ENCODE measurements at regions not wholly inside any gene's neighbourhood (a gene's known extent, or its start where the extent isn't known, plus 50 kb on each side); places are given as distances from the start of the nearest gene placed in this dataset.

DNA sequence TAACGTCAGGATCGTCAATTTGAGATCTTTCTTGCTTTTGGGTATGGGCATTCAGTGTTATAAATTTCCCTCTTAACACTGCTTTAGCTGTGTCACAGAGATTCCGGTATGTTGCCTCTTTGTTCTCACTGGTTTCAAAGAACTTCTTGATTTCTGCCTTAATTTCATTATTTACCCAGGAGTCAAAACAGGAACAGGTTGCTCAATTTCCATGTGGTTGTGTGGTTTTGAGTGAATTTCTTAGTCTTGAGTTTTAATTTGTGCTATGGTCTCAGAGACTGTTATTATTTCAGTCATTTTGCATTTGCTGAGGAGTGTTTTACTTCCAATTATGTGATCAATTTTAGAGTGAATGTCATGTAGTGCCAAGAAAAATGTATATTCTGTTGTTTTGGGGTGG, 153.1 kb downstream of the PCDH17 start:
- no CpG with 5 or more reads among the region's 3 CpGs for WGBS (ENCODE audit: insufficient coverage)
- no peak for ATAC-seq (replicated peaks in 1 of 4)
- H3K4me1 Mint-ChIP-seq: no peaks in the 10 kb centered on the region

DNA sequence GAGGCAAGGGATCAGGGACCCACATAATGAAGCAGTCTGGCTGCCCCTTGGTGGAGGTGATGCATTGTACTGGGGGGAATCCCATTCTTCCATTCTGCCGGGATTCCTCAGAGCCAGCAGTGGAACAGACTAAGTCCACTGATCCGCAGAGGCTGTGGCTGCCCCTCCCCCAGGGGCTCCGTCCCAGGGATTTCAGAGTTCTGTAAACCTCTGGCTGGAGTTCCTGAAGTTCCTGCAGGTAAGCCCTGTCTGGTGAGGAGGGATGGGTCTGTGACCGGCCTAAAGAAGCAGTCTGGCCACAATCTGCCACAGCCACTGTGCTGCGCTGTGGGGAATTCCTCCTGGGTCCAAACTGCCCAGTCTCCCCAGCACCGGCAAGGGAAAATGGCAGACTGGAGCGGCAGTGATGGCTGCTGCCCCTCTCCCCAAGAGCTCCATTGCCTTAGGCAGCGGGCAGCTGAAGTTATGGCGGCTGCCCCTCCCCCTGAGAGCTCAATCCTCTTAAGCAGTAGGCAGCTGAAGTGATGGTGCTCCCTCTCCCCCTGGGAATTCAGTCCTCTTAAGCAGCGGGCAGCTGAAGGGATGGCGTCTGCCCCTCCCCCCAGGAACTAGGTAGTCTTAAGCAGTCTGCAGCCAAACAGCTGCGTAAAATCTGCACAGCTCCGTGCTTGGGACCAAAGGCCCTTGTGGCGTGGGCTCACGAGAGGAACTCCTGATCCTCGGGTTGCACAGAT, 155.7 kb downstream of the PCDH17 start:
- CTCF ChIA-PET: no interaction called here
- no peaks in the 10 kb centered on the region for H3K4me1 ChIP-seq (ENCODE audit: control insufficient read depth in 1 of 2, extremely low read depth in 1 of 2, insufficient read depth in 2 of 2, low read length in 2 of 2)
- no peaks in the 10 kb centered on the region for H3K36me3 ChIP-seq (ENCODE audit: control insufficient read depth in 2 of 2, extremely low read depth in 1 of 2, insufficient read depth in 1 of 2, low read length in 1 of 2)
- no peaks in the 10 kb centered on the region for H3K27me3 Mint-ChIP-seq
- POLR2A ChIA-PET: no interaction called here
- no peak overlapping the region for H3K27ac Mint-ChIP-seq
- no peaks in the 10 kb centered on the region for H3K27me3 ChIP-seq (replicated peaks in 1 of 2; ENCODE audit: control insufficient read depth in 2 of 2, extremely low read depth in 1 of 2, insufficient read depth in 2 of 2, low read length in 1 of 2)
- H3K9me3 Mint-ChIP-seq: peaks cover 8 to 24% (median 20%) of the 10 kb centered on the region in 3 donors
- H3K27ac ChIP-seq (ENCODE audit: low read length): no peak overlapping the region
- no peak overlapping the region for H3K4me3 Mint-ChIP-seq
- H3K4me3 ChIP-seq (ENCODE audit: control insufficient read depth in 1 of 2, extremely low read depth in 1 of 2, low read length in 1 of 2): no peak overlapping the region
- H3K9me3 ChIP-seq: no peaks in the 10 kb centered on the region
- no peaks in the 10 kb centered on the region for H3K4me1 Mint-ChIP-seq
- H3K36me3 Mint-ChIP-seq: no peaks in the 10 kb centered on the region
- WGBS (ENCODE audit: insufficient coverage): 97% methylated on average over 11 of the region's 16 CpGs
- DNase-seq: no peak
- no peak for ATAC-seq (replicated peaks in 1 of 4)

More for the DNA sequence above, 153.1 kb downstream of the PCDH17 start:
- H3K27me3 ChIP-seq (replicated peaks in 1 of 2; ENCODE audit: control insufficient read depth in 2 of 2, extremely low read depth in 1 of 2, insufficient read depth in 2 of 2, low read length in 1 of 2): no peaks in the 10 kb centered on the region
- H3K27ac Mint-ChIP-seq: no peak overlapping the region
- H3K27me3 Mint-ChIP-seq: no peaks in the 10 kb centered on the region
- H3K4me1 ChIP-seq (ENCODE audit: control insufficient read depth in 1 of 2, extremely low read depth in 1 of 2, insufficient read depth in 2 of 2, low read length in 2 of 2): no peaks in the 10 kb centered on the region
- H3K4me3 Mint-ChIP-seq: no peak overlapping the region
- no peak overlapping the region for H3K4me3 ChIP-seq (ENCODE audit: control insufficient read depth in 1 of 2, extremely low read depth in 1 of 2, low read length in 1 of 2)
- H3K27ac ChIP-seq (ENCODE audit: low read length): no peak overlapping the region
- H3K9me3 ChIP-seq: no peaks in the 10 kb centered on the region
- no peaks in the 10 kb centered on the region for H3K36me3 ChIP-seq (ENCODE audit: control insufficient read depth in 2 of 2, extremely low read depth in 1 of 2, insufficient read depth in 1 of 2, low read length in 1 of 2)
- H3K36me3 Mint-ChIP-seq: no peaks in the 10 kb centered on the region
- DNase-seq: no peak
- ChIA-PET CTCF (no interaction called here), POLR2A (no interaction called here)
- peaks cover 10 to 28% (median 24%) of the 10 kb centered on the region in 3 donors for H3K9me3 Mint-ChIP-seq

DNA sequence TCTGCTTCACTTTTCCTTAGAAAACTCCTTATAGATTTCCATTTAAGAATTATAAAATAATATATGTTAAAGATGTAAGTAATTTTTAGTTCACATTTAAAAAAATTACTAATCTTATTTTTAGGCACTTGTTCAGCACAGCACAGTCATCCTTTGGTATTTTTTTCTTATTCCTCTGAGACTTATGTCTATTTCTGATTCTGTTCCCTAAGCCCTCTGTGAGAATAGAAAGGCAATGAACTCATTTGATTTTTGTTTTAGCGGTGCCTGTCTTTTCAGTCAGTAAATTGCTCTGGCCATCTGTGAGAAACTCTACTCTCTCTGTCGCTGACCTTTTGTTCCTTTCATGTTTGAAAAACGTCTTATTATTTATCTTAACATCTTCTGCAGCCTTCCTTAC, 168.1 kb downstream of the PCDH17 start:
- ChIA-PET POLR2A (no interaction called here), CTCF (no interaction called here)
- ATAC-seq (replicated peaks in 1 of 4) (no peak), DNase-seq (no peak)
- no peak overlapping the region for H3K4me3 Mint-ChIP-seq
- peaks cover 4 to 12% (median 6%) of the 10 kb centered on the region in 3 donors for H3K9me3 Mint-ChIP-seq
- Histone ChIP-seq H3K27ac (ENCODE audit: low read length) (no peak overlapping the region), H3K4me1 (ENCODE audit: control insufficient read depth in 1 of 2, extremely low read depth in 1 of 2, insufficient read depth in 2 of 2, low read length in 2 of 2) (no peaks in the 10 kb centered on the region), H3K4me3 (ENCODE audit: control insufficient read depth in 1 of 2, extremely low read depth in 1 of 2, low read length in 1 of 2) (no peak overlapping the region), H3K36me3 (ENCODE audit: control insufficient read depth in 2 of 2, extremely low read depth in 1 of 2, insufficient read depth in 1 of 2, low read length in 1 of 2) (no peaks in the 10 kb centered on the region), H3K27me3 (replicated peaks in 1 of 2; ENCODE audit: control insufficient read depth in 2 of 2, extremely low read depth in 1 of 2, insufficient read depth in 2 of 2, low read length in 1 of 2) (no peaks in the 10 kb centered on the region), H3K9me3 (no peaks in the 10 kb centered on the region)
- H3K27me3 Mint-ChIP-seq: no peaks in the 10 kb centered on the region
- WGBS (ENCODE audit: insufficient coverage): 60% methylated on average over 3 of the region's 3 CpGs
- no peak overlapping the region for H3K27ac Mint-ChIP-seq
- no peaks in the 10 kb centered on the region for H3K36me3 Mint-ChIP-seq
- no peaks in the 10 kb centered on the region for H3K4me1 Mint-ChIP-seq

DNA sequence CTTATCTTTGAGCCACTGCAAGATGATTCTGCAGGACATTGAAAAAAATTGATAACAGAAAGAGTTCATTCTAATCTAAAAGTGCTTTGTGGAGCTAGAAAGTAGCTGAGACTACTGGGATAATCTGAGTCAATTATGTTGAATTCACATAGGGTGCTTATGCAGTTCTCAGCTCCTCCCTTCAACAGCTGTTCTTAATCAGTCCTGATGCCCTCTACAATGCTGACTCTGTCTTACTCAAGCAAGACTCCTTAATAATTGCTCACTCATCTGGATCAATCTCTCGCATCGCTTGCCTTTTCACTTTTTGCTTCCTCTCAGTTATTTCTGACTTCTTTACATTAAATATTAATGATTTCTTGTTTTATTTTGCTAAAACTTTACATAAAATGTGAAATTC, 182.1 kb downstream of the PCDH17 start:
- ATAC-seq (replicated peaks in 1 of 4) (no peak), DNase-seq (no peak)
- no peaks in the 10 kb centered on the region for H3K27me3 Mint-ChIP-seq
- no peak overlapping the region for H3K27ac ChIP-seq (ENCODE audit: low read length)
- no peaks in the 10 kb centered on the region for H3K27me3 ChIP-seq (replicated peaks in 1 of 2; ENCODE audit: control insufficient read depth in 2 of 2, extremely low read depth in 1 of 2, insufficient read depth in 2 of 2, low read length in 1 of 2)
- no peaks in the 10 kb centered on the region for H3K36me3 Mint-ChIP-seq
- H3K4me1 ChIP-seq (ENCODE audit: control insufficient read depth in 1 of 2, extremely low read depth in 1 of 2, insufficient read depth in 2 of 2, low read length in 2 of 2): no peaks in the 10 kb centered on the region
- H3K4me3 Mint-ChIP-seq: no peak overlapping the region
- POLR2A ChIA-PET: no interaction called here
- peaks cover 9 to 25% (median 18%) of the 10 kb centered on the region in 3 donors for H3K9me3 Mint-ChIP-seq
- no peaks in the 10 kb centered on the region for H3K36me3 ChIP-seq (ENCODE audit: control insufficient read depth in 2 of 2, extremely low read depth in 1 of 2, insufficient read depth in 1 of 2, low read length in 1 of 2)
- H3K4me3 ChIP-seq (ENCODE audit: control insufficient read depth in 1 of 2, extremely low read depth in 1 of 2, low read length in 1 of 2): no peak overlapping the region
- no peak overlapping the region for H3K27ac Mint-ChIP-seq
- no peaks in the 10 kb centered on the region for H3K4me1 Mint-ChIP-seq
- H3K9me3 ChIP-seq: no peaks in the 10 kb centered on the region
- WGBS (ENCODE audit: insufficient coverage): no CpG with 5 or more reads among the region's 2 CpGs
- CTCF ChIA-PET: no interaction called here

DNA sequence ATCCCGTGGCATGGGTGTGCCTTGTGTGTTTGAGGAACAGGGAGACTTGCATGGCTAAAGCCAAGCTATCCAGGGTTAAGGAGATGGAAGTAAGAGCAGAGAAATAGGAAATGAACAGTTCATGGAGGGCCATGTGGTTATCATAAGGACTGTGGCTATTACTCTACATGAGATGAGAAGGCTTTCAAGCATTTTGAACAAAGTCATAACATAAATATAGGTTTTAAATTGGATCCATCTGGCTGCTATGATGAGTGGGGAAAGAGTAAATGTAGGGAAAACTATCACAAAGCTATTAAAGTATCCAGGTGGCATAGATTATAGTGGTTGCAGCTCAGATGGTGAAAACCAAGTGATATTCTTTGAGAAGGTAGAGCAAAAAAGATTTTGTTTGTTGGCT, 184.1 kb downstream of the PCDH17 start:
- peaks cover 2 to 26% (median 13%) of the 10 kb centered on the region in 3 donors for H3K9me3 Mint-ChIP-seq
- ChIA-PET POLR2A (no interaction called here), CTCF (no interaction called here)
- H3K27me3 Mint-ChIP-seq: no peaks in the 10 kb centered on the region
- no peaks in the 10 kb centered on the region for H3K36me3 ChIP-seq (ENCODE audit: control insufficient read depth in 2 of 2, extremely low read depth in 1 of 2, insufficient read depth in 1 of 2, low read length in 1 of 2)
- H3K4me3 Mint-ChIP-seq: no peak overlapping the region
- 100% methylated on average over 1 of the region's 1 CpG for WGBS (ENCODE audit: insufficient coverage)
- H3K27me3 ChIP-seq (replicated peaks in 1 of 2; ENCODE audit: control insufficient read depth in 2 of 2, extremely low read depth in 1 of 2, insufficient read depth in 2 of 2, low read length in 1 of 2): no peaks in the 10 kb centered on the region
- ATAC-seq (replicated peaks in 1 of 4) (no peak), DNase-seq (no peak)
- no peaks in the 10 kb centered on the region for H3K4me1 Mint-ChIP-seq
- no peak overlapping the region for H3K27ac Mint-ChIP-seq
- H3K9me3 ChIP-seq: no peaks in the 10 kb centered on the region
- H3K36me3 Mint-ChIP-seq: no peaks in the 10 kb centered on the region
- H3K4me1 ChIP-seq (ENCODE audit: control insufficient read depth in 1 of 2, extremely low read depth in 1 of 2, insufficient read depth in 2 of 2, low read length in 2 of 2): no peaks in the 10 kb centered on the region
- H3K27ac ChIP-seq (ENCODE audit: low read length): no peak overlapping the region
- no peak overlapping the region for H3K4me3 ChIP-seq (ENCODE audit: control insufficient read depth in 1 of 2, extremely low read depth in 1 of 2, low read length in 1 of 2)

DNA sequence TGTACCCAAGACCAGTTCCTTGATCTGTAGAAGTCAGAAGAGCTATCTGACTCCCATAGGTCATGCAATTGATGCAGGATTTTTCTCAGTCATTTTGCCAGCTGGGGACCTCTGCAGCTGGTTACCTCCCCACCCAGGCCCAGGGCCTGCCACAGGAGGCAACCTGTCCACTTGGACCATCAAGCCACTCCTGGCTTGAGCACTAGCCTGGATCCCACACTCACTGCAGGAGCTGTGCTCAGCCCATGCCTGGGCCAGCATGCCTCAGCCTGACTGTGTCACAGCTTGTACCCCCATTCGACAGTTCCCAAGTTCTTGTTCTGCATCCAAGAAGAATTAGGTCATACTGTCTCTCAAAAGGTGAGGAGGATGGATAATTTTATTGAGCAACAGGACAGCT, 189.4 kb downstream of the PCDH17 start:
- WGBS (ENCODE audit: insufficient coverage): 89% methylated on average over 1 of the region's 1 CpG
- H3K27me3 Mint-ChIP-seq: no peaks in the 10 kb centered on the region
- peaks cover 13 to 27% (median 22%) of the 10 kb centered on the region in 3 donors for H3K9me3 Mint-ChIP-seq
- ChIA-PET POLR2A (no interaction called here), CTCF (no interaction called here)
- DNase-seq (no peak), ATAC-seq (replicated peaks in 1 of 4) (no peak)
- Histone ChIP-seq H3K27ac (ENCODE audit: low read length) (no peak overlapping the region), H3K4me1 (ENCODE audit: control insufficient read depth in 1 of 2, extremely low read depth in 1 of 2, insufficient read depth in 2 of 2, low read length in 2 of 2) (no peaks in the 10 kb centered on the region), H3K9me3 (no peaks in the 10 kb centered on the region), H3K36me3 (ENCODE audit: control insufficient read depth in 2 of 2, extremely low read depth in 1 of 2, insufficient read depth in 1 of 2, low read length in 1 of 2) (no peaks in the 10 kb centered on the region), H3K27me3 (replicated peaks in 1 of 2; ENCODE audit: control insufficient read depth in 2 of 2, extremely low read depth in 1 of 2, insufficient read depth in 2 of 2, low read length in 1 of 2) (no peaks in the 10 kb centered on the region), H3K4me3 (ENCODE audit: control insufficient read depth in 1 of 2, extremely low read depth in 1 of 2, low read length in 1 of 2) (no peak overlapping the region)
- no peaks in the 10 kb centered on the region for H3K36me3 Mint-ChIP-seq
- no peak overlapping the region for H3K27ac Mint-ChIP-seq
- no peaks in the 10 kb centered on the region for H3K4me1 Mint-ChIP-seq
- no peak overlapping the region for H3K4me3 Mint-ChIP-seq

DNA sequence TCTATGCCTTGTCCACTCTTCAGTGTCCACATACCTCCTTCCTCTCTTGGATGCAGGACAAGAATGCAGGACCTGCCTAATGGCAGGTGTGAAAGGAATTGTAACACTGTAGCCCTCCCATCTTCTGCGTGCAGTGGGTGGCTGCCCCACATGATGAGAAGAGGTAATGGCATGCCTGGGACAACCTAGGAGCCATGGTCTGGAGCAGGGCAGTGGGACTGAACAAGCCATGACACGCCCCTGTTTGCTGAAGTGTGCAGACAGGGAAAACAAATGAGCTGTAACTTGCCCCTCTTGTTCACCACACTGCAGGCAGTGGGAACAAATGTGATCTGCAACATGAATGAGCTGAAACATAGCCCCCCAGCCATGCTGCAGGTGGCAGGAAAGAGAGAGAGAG, 192.2 kb downstream of the PCDH17 start:
- Mint-ChIP-seq H3K27ac (no peak overlapping the region), H3K9me3 (peaks cover 17 to 19% (median 18%) of the 10 kb centered on the region in 3 donors), H3K4me3 (no peak overlapping the region), H3K4me1 (no peaks in the 10 kb centered on the region), H3K36me3 (no peaks in the 10 kb centered on the region), H3K27me3 (no peaks in the 10 kb centered on the region)
- Histone ChIP-seq H3K4me3 (ENCODE audit: control insufficient read depth in 1 of 2, extremely low read depth in 1 of 2, low read length in 1 of 2) (no peak overlapping the region), H3K4me1 (ENCODE audit: control insufficient read depth in 1 of 2, extremely low read depth in 1 of 2, insufficient read depth in 2 of 2, low read length in 2 of 2) (no peaks in the 10 kb centered on the region), H3K27me3 (replicated peaks in 1 of 2; ENCODE audit: control insufficient read depth in 2 of 2, extremely low read depth in 1 of 2, insufficient read depth in 2 of 2, low read length in 1 of 2) (no peaks in the 10 kb centered on the region), H3K36me3 (ENCODE audit: control insufficient read depth in 2 of 2, extremely low read depth in 1 of 2, insufficient read depth in 1 of 2, low read length in 1 of 2) (no peaks in the 10 kb centered on the region), H3K27ac (ENCODE audit: low read length) (no peak overlapping the region), H3K9me3 (no peaks in the 10 kb centered on the region)
- CTCF ChIA-PET: no interaction called here
- 61% methylated on average over 2 of the region's 2 CpGs for WGBS (ENCODE audit: insufficient coverage)
- DNase-seq: no peak
- POLR2A ChIA-PET: no interaction called here
- ATAC-seq (replicated peaks in 1 of 4): no peak

Data from T-cell (primary cell).